ENCODE measurements at regions not wholly inside any gene's neighbourhood (a gene's known extent, or its start where the extent isn't known, plus 50 kb on each side); places are given as distances from the start of the nearest gene placed in this dataset.
"Not testable (repeated sequence)": the region's sequence is repeated elsewhere in the genome, so short reads cannot be mapped to it uniquely, and the experiment has no call there.

DNA sequence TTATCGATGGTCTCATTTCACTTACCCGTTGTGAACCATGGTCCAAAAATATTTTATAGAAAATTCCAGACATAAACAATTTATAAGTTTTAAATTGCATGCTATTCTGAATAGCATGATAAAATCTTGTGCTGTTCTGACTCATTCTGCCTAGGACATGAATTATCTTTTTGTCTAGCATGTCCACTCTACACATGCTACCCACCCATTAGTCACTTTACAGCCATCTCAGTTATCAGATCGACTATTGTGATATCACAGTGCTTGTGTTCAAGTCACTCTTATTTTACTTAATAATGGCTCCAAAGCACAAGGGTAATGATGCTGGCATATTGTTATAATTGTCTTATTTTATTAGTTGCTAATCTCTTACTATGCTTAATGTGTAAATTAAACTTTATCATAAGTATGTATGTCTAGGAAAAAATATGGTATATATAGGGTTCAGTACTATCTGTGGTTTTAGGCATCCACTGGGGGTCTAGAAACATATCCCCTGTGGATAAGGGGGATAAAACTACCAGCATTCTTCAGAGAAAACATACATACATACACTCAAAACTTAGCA lies 252.0 kb upstream of the HTR1E start:
- Mint-ChIP-seq H3K36me3 (ENCODE audit: low read depth) (no peaks in the 10 kb centered on the region), H3K9me3 (no peaks in the 10 kb centered on the region), H3K4me1 (no peaks in the 10 kb centered on the region), H3K4me3 (no peak overlapping the region), H3K27ac (no peak overlapping the region), H3K27me3 (ENCODE audit: low read depth) (peaks cover 7% of the 10 kb centered on the region)
- TF ChIP-seq, protein P1, sequence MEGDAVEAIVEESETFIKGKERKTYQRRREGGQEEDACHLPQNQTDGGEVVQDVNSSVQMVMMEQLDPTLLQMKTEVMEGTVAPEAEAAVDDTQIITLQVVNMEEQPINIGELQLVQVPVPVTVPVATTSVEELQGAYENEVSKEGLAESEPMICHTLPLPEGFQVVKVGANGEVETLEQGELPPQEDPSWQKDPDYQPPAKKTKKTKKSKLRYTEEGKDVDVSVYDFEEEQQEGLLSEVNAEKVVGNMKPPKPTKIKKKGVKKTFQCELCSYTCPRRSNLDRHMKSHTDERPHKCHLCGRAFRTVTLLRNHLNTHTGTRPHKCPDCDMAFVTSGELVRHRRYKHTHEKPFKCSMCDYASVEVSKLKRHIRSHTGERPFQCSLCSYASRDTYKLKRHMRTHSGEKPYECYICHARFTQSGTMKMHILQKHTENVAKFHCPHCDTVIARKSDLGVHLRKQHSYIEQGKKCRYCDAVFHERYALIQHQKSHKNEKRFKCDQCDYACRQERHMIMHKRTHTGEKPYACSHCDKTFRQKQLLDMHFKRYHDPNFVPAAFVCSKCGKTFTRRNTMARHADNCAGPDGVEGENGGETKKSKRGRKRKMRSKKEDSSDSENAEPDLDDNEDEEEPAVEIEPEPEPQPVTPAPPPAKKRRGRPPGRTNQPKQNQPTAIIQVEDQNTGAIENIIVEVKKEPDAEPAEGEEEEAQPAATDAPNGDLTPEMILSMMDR (IDR thresholded peaks at IDR 0.05; ENCODE audit: unreplicated experiment in 3 of 3), result no peak

DNA sequence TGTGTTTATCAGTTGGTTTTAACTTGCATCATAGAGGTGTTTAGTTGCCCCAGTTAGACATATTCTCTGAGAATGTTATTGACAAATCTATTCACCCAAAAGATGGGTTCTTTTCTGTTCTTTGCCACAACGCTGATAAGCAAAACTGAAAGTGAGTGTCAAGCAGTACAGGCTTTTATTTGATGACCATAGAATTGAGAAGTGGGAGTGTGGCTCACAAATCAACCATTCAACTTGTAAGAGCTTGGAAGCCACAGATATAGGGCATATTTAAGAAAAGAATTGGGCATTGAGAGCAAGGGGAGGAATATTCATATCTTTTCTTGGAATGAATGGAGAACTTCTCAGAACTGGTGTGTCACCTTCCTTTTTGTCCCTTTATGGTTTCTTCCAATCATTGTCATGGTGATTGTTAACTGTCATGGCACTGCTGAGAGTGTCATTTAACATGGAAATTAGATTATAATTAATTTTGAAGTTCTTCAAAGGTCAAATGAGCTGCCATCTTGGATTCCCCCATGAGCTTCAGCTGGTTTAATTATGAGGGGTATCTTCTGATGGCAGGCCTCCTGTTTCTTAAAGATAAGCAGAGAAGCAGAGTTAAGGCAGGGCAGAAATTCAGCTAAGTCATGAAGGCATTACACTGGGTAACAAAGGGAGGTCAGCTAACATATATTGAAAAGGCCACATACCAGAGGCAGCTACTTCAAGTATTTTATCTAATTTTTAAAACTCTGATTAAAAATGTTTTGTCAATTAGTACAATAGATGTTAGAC lies 254.0 kb upstream of the HTR1E start:
- no peaks in the 10 kb centered on the region for H3K4me1 Mint-ChIP-seq
- H3K27ac Mint-ChIP-seq, result no peak overlapping the region
- TF ChIP-seq, protein P1 (IDR thresholded peaks at IDR 0.05; ENCODE audit: unreplicated experiment in 3 of 3), result no peak
- H3K27me3 Mint-ChIP-seq (ENCODE audit: low read depth), result peaks cover 7% of the 10 kb centered on the region
- H3K36me3 Mint-ChIP-seq (ENCODE audit: low read depth), result no peaks in the 10 kb centered on the region
- H3K9me3 Mint-ChIP-seq, result no peaks in the 10 kb centered on the region
- no peak overlapping the region for H3K4me3 Mint-ChIP-seq

DNA sequence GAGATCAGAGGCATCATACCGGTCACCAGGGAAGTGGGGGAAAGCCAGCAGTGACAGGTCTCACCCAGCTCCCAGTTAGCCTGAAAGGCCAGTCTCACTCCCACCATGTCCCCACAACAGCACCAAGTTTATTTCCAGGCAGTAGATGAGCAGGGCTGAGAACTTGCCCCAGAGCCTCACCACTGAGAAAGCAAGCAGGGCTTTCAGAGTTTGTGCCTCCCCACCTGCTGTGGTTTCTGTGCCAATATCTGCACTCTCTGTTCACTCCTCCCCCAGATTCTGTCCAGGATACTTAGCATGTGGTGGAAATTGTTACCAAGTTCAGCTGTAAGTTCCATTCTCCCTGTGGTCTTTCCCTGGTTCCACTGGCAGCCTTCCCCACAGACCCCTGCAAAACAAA lies 255.0 kb upstream of the HTR1E start:
- Mint-ChIP-seq H3K27ac (no peak overlapping the region), H3K27me3 (ENCODE audit: low read depth) (peaks cover 7% of the 10 kb centered on the region), H3K36me3 (ENCODE audit: low read depth) (no peaks in the 10 kb centered on the region), H3K9me3 (no peaks in the 10 kb centered on the region), H3K4me1 (no peaks in the 10 kb centered on the region), H3K4me3 (no peak overlapping the region)
- TF ChIP-seq, protein P1 (IDR thresholded peaks at IDR 0.05; ENCODE audit: unreplicated experiment in 3 of 3), result no peak

DNA sequence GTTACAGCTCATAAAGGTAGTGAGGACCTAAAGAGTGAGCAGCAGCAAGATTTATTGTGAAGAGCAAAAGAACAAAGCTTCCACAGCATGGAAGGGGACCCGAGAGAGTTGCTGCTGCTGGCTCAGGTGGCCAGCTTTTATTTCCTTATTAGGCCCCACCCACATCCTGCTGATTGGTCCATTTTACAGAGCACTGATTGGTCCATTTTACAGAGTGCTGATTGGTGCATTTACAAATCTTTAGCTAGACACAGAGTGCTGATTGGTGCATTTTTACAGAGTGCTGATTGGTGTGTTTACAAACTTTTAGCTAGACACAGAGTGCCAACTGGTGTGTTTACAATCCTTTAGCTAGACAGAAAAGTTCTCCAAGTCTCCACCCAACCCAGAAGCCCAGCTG lies 256.2 kb upstream of the HTR1E start:
- not testable (repeated sequence) for H3K36me3 Mint-ChIP-seq (ENCODE audit: low read depth); H3K9me3 Mint-ChIP-seq

DNA sequence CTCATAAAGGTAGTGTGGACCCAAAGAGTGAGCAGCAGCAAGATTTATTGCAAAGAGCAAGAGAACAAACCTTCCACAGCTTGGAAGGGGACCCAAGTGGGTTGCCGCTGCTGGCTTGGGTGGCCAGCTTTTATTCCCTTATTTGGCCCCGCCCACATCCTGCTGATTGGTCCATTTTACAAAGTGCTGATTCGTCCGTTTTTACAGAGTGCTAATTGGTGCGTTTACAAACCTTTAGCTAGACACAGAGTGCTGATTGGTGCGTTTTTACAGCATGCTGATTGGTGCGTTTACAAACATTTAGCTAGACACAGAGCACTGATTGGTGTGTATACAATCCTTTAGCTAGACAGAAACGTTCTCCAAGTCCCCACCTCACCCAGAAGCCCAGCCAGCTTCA lies 265.2 kb upstream of the HTR1E start:
- H3K4me3 Mint-ChIP-seq; H3K27ac Mint-ChIP-seq; H3K27me3 Mint-ChIP-seq (ENCODE audit: low read depth); H3K4me1 Mint-ChIP-seq; H3K36me3 Mint-ChIP-seq (ENCODE audit: low read depth): not testable (repeated sequence)
- H3K9me3 Mint-ChIP-seq, result peaks cover 26% of the 10 kb centered on the region

More for the DNA sequence above, 256.2 kb upstream of the HTR1E start:
- not testable (repeated sequence) for H3K27me3 Mint-ChIP-seq (ENCODE audit: low read depth); H3K4me3 Mint-ChIP-seq; H3K4me1 Mint-ChIP-seq; H3K27ac Mint-ChIP-seq

DNA sequence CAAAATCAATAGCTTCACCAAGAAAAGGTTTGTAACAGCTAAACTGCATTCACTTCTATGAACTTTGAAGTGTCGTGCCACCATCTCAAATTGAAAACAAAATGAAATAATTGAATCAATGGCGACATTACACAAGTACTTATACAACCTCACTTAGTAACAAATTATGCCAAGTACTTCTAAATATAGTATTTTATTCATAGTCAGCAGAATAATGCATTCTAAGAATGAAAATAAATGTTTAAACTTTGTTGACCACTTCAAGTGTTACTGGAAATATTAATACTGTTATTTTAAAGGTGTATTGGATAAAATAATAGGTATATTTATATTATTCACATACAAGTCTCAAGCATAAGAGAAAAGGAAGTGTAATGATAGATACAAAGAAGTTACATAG lies 280.1 kb upstream of the HTR1E start:
- TF ChIP-seq, protein P1 (IDR thresholded peaks at IDR 0.05; ENCODE audit: unreplicated experiment in 3 of 3), result no peak
- no peaks in the 10 kb centered on the region for H3K4me1 Mint-ChIP-seq
- H3K36me3 Mint-ChIP-seq (ENCODE audit: low read depth), result no peaks in the 10 kb centered on the region
- H3K27ac Mint-ChIP-seq, result no peak overlapping the region
- H3K4me3 Mint-ChIP-seq, result no peak overlapping the region
- H3K9me3 Mint-ChIP-seq, result no peaks in the 10 kb centered on the region
- H3K27me3 Mint-ChIP-seq (ENCODE audit: low read depth), result no peaks in the 10 kb centered on the region

DNA sequence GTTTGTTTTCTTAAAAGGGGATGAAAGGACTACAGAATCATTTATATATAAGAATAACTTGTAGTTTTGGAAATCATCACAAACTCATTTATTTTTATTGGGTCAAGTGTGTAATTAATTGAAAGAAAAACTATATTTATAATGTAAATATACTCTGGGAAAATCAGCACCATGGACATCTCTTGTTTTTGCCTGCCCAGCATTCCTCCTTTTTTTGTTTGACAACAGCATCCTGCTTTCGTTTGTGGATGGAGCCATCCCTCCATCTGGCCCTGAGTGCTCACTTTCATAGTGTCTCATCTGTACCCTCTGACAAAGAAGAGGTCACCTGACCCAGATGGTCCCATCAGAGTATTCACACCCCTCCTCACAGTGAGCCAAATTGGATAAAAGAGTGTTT lies 308.2 kb upstream of the HTR1E start:
- Mint-ChIP-seq H3K4me3 (no peak overlapping the region), H3K36me3 (ENCODE audit: low read depth) (no peaks in the 10 kb centered on the region), H3K4me1 (no peaks in the 10 kb centered on the region), H3K9me3 (no peaks in the 10 kb centered on the region), H3K27ac (no peak overlapping the region), H3K27me3 (ENCODE audit: low read depth) (no peaks in the 10 kb centered on the region)
- TF ChIP-seq, protein P1 (IDR thresholded peaks at IDR 0.05; ENCODE audit: unreplicated experiment in 3 of 3), result no peak

Measured in nephron (organoid).